IMR-90 (cell line): ENCODE measurements at regions not wholly inside any gene's neighbourhood (a gene's known extent, or its start where the extent isn't known, plus 50 kb on each side); places are given as distances from the start of the nearest gene placed in this dataset.
A peak's percentile ranks its signal among the peaks of the same experiment; 100 is the strongest.

Source experiments
- ATAC-seq: fragments of 200-7000 bp; cut with Tn5 transposase; 2 replicates; pipeline ENCODE4 v1.9.1; 2020; ENCODE audit warnings: low read depth, mild to moderate bottlenecking, moderate library complexity
- BruUV-seq: library from RNA; stranded (reverse); fragments of 400-500 nt; replicated peaks from 2 replicates; lab custom pipeline; 2021; lab: Mats Ljungman, UMichigan
- CTCF ChIA-PET: fragments of 300-600 bp; formaldehyde crosslinking; extraction: SDS; loops from one replicate; lab custom pipeline; 2021; ENCODE audit warnings: antibody characterized with exemption; lab: Yijun Ruan, JAX
- POLR2A ChIA-PET: fragments of 300-600 bp; sonication (Branson Sonifier 250); formaldehyde crosslinking; loops from one replicate; lab custom pipeline; 2022; ENCODE audit warnings: antibody characterized with exemption; ENCODE audit not compliant: unreplicated experiment; lab: Charles Lee
- DNase-seq: peaks from one replicate; pipeline ENCODE4 v3.0.0; 2013
- H2AFZ ChIP-seq: replicated peaks from 2 replicates; pipeline ENCODE3; 2013; ENCODE audit warnings: low read length, mild to moderate bottlenecking; ENCODE audit not compliant: poor library complexity
- H2AK5ac ChIP-seq: 2 replicates; pipeline ENCODE4 v1.6.1; 2013; ENCODE audit warnings: low read depth, low read length, inconsistent platforms
- H2AK9ac ChIP-seq: replicated peaks from 2 replicates; pipeline ENCODE3; 2013; ENCODE audit warnings: mild to moderate bottlenecking, low read depth, low read length, moderate library complexity; ENCODE audit not compliant: poor library complexity
- H2BK120ac ChIP-seq: 2 replicates; pipeline ENCODE4 v1.6.1; 2013; ENCODE audit warnings: low read depth, low read length, inconsistent platforms
- H2BK15ac ChIP-seq: 3 replicates; pipeline ENCODE4 v1.6.1; 2013; ENCODE audit warnings: low read depth, low read length, inconsistent platforms
- H2BK20ac ChIP-seq: 2 replicates; pipeline ENCODE4 v1.6.1; 2013; ENCODE audit warnings: low read depth, mild to moderate bottlenecking, inconsistent platforms, low read length, moderate library complexity
- H2BK5ac ChIP-seq: 2 replicates; pipeline ENCODE4 v1.6.1; 2013; ENCODE audit warnings: mild to moderate bottlenecking, low read depth, low read length, inconsistent platforms; ENCODE audit not compliant: poor library complexity, severe bottlenecking
- H3K14ac ChIP-seq: replicated peaks from 2 replicates; pipeline ENCODE4 v1.6.1; 2013; ENCODE audit warnings: low read depth, low read length, inconsistent platforms
- H3K18ac ChIP-seq: 2 replicates; pipeline ENCODE4 v1.6.1; 2013; ENCODE audit warnings: low read depth, low read length, control low read depth
- H3K23ac ChIP-seq: 2 replicates; pipeline ENCODE4 v1.6.1; 2013; ENCODE audit warnings: low read depth, low read length, inconsistent platforms
- H3K27ac ChIP-seq: 2 replicates; pipeline ENCODE4 v1.5.1; 2013; ENCODE audit warnings: mild to moderate bottlenecking, control low read depth, low read length; ENCODE audit not compliant: insufficient read depth
- H3K27me3 ChIP-seq: 2 replicates; pipeline ENCODE4 v1.6.1; 2013; ENCODE audit warnings: low read length; ENCODE audit not compliant: control insufficient read depth, insufficient read depth
- H3K36me3 ChIP-seq: 2 replicates; pipeline ENCODE4 v1.6.1; 2013; ENCODE audit warnings: low read length, mixed read lengths; ENCODE audit not compliant: control insufficient read depth, insufficient read depth
- H3K4ac ChIP-seq: 2 replicates; pipeline ENCODE4 v1.6.1; 2013; ENCODE audit warnings: low read depth, low read length, inconsistent platforms
- H3K4me1 ChIP-seq: 2 replicates; pipeline ENCODE4 v1.6.1; 2013; ENCODE audit warnings: low read length, mixed read lengths; ENCODE audit not compliant: control insufficient read depth, insufficient read depth
- H3K4me2 ChIP-seq: 2 replicates; pipeline ENCODE4 v1.6.1; 2013; ENCODE audit warnings: low read depth, mild to moderate bottlenecking, control low read depth, low read length, moderate library complexity
- H3K4me3 ChIP-seq: 2 replicates; pipeline ENCODE4 v1.5.1; 2013; ENCODE audit warnings: low read depth, mild to moderate bottlenecking, control low read depth, low read length, moderate library complexity; ENCODE audit not compliant: insufficient read depth
- H3K56ac ChIP-seq: 2 replicates; pipeline ENCODE4 v1.6.1; 2013; ENCODE audit warnings: low read length, inconsistent platforms; ENCODE audit not compliant: insufficient read depth; ENCODE audit errors: extremely low read depth
- H3K79me1 ChIP-seq, 2 experiments: 2 replicates each; pipeline ENCODE4 v1.6.1; 2013; ENCODE audit warnings: low read length in 2 of 2, inconsistent platforms in 1 of 2, low read depth in 1 of 2
- H3K9ac ChIP-seq: 2 replicates; pipeline ENCODE4 v1.6.1; 2013; ENCODE audit warnings: low read depth, low read length, control low read depth
- H3K9me1 ChIP-seq: 2 replicates; pipeline ENCODE4 v1.6.1; 2013; ENCODE audit warnings: low read length, inconsistent platforms; ENCODE audit not compliant: insufficient read depth
- H3K9me3 ChIP-seq: 2 replicates; pipeline ENCODE4 v1.6.1; 2013; ENCODE audit warnings: low read length; ENCODE audit not compliant: control insufficient read depth, insufficient read depth
- H4K20me1 ChIP-seq: 2 replicates; pipeline ENCODE4 v1.6.1; 2013; ENCODE audit warnings: low read length, inconsistent platforms; ENCODE audit not compliant: insufficient read depth
- H4K5ac ChIP-seq: 2 replicates; pipeline ENCODE4 v1.6.1; 2013; ENCODE audit warnings: mild to moderate bottlenecking, low read depth, low read length, control low read depth
- H4K8ac ChIP-seq, 2 experiments: 2 replicates each; pipeline ENCODE4 v1.6.1; 2013; ENCODE audit warnings: low read depth in 2 of 2, low read length in 2 of 2, control low read depth in 1 of 2, inconsistent platforms in 1 of 2
- H4K91ac ChIP-seq: 2 replicates; pipeline ENCODE4 v1.6.1; 2013; ENCODE audit warnings: low read depth, low read length, inconsistent platforms; ENCODE audit not compliant: insufficient read depth
- BHLHE40 ChIP-seq: fragments of 150-350 bp; IDR thresholded peaks from 2 replicates; pipeline ENCODE4 v1.6.1; 2016; ENCODE audit warnings: mild to moderate bottlenecking, low read depth, low read length
- CEBPB ChIP-seq: IDR thresholded peaks from 2 replicates; pipeline ENCODE4 v1.6.1; 2012; ENCODE audit warnings: low read depth, low read length, improper control_type of control experiment
- CHD1 ChIP-seq: IDR thresholded peaks from 2 replicates; pipeline ENCODE4 v1.6.1; 2012; ENCODE audit warnings: low read depth, low read length, improper control_type of control experiment
- FOS ChIP-seq: fragments of 150-350 bp; IDR thresholded peaks from 2 replicates; pipeline ENCODE4 v1.6.1; 2016; ENCODE audit warnings: low read depth, low read length
- MAZ ChIP-seq: IDR thresholded peaks from 2 replicates; pipeline ENCODE4 v1.6.1; 2012; ENCODE audit warnings: low read depth, mild to moderate bottlenecking, low read length, improper control_type of control experiment, moderate library complexity, borderline replicate concordance
- RAD21 ChIP-seq: IDR thresholded peaks from 2 replicates; pipeline ENCODE4 v1.6.1; 2012; ENCODE audit warnings: low read length, improper control_type of control experiment
- RCOR1 ChIP-seq: IDR thresholded peaks from 2 replicates; pipeline ENCODE4 v1.6.1; 2012; ENCODE audit warnings: mild to moderate bottlenecking, low read length, improper control_type of control experiment; ENCODE audit not compliant: insufficient replicate concordance
- SMC3 ChIP-seq: fragments of 150-350 bp; IDR thresholded peaks from 2 replicates; pipeline ENCODE4 v1.6.1; 2016; ENCODE audit warnings: low read depth, mild to moderate bottlenecking, antibody characterized with exemption, low read length, moderate library complexity
- WGBS, 2 experiments: methylation state at CpG; one replicate each; pipeline versions ENCODE4 v1.1.5 to v1.1.7; 2013; ENCODE audit warnings: missing lambda C conversion rate in 2 of 2; ENCODE audit not compliant: insufficient read length in 1 of 2; ENCODE audit errors: extremely low coverage in 2 of 2; 5-methylcytosine and 5-hydroxymethylcytosine counted together
- dilution Hi-C: fragments of 300-500 bp; cut with HindIII; formaldehyde crosslinking; loops from one replicate; pipeline ENCODE4 v1.14.3; 2018; ENCODE audit warnings: low sequenced_read_pairs; ENCODE audit not compliant: unreplicated experiment
- in situ Hi-C: fragments of 300-500 bp; cut with MboI; formaldehyde crosslinking; loops from 3 replicates; pipeline ENCODE4 v1.14.3; 2019; ENCODE audit warnings: low sequenced_read_pairs, inconsistent platforms, mixed read lengths
- intact Hi-C: fragments of 100-400 bp; cut with micrococcal nuclease; formaldehyde crosslinking; loops from 2 replicates; pipeline ENCODE4 v1.10.0; 2022
- TF ChIP-seq, protein P1 (sequence below): fragments of 150-350 bp; IDR thresholded peaks from 2 replicates; pipeline ENCODE4 v1.6.1; 2016; ENCODE audit warnings: low read depth, mild to moderate bottlenecking, low read length, moderate library complexity, borderline replicate concordance
- TF ChIP-seq, protein P2 (sequence below): conservative IDR thresholded peaks from 2 replicates; pipeline ENCODE4 v1.5.1; 2012; ENCODE audit warnings: mild to moderate bottlenecking, low read depth, low read length, improper control_type of control experiment

GRCh38 chr9:16131264-16131663 lies 578.4 kb downstream of the CCDC171 start:
- H3K9me3 ChIP-seq, result peaks cover 3% of the 10 kb centered on the region; the same call in 1 of the 2 replicates
- peak overlapping the region; percentile 51 for H2BK120ac ChIP-seq
- peak overlapping the region in 1 of 2 experiments; percentile 49; a peak in 1 of 4 replicates for H4K8ac ChIP-seq
- H3K79me1 ChIP-seq, result no peaks in the 10 kb centered on the region
- H3K27me3 ChIP-seq, result no peaks in the 10 kb centered on the region
- H3K56ac ChIP-seq, result 0 out of 2 replicates have a peak overlapping the region, but pooled peaks have one; percentile 13
- ATAC-seq (no peak), DNase-seq (peak; percentile 67)
- H3K18ac ChIP-seq, result no peak overlapping the region
- H3K4ac ChIP-seq, result peak overlapping the region; percentile 81; the same call in 1 of the 2 replicates
- H2AFZ ChIP-seq, result peak overlapping the region; percentile 14
- H2BK5ac ChIP-seq, result no peak overlapping the region
- no peak overlapping the region for H3K9ac ChIP-seq
- no TSS peak for BruUV-seq
- 0 out of 3 replicates have a peak overlapping the region, but pooled peaks have one; percentile 28 for H2BK15ac ChIP-seq
- H2AK5ac ChIP-seq, result peak overlapping the region; percentile 48; the same call in 1 of the 2 replicates
- H3K4me1 ChIP-seq, result no peaks in the 10 kb centered on the region
- no peak overlapping the region for H3K27ac ChIP-seq
- H3K4me2 ChIP-seq, result no peak overlapping the region
- intact Hi-C loops (loop anchor here (1.0 kb wide), 1 partner anchor 258 kb away; no protein-coding TSS in a partner anchor), dilution Hi-C loops (no loop called here), in situ Hi-C loops (no loop called here)
- H2AK9ac ChIP-seq, result no peak overlapping the region
- no CpG with 5 or more reads among the region's 6 CpGs for WGBS, 2 experiments
- no peaks in the 10 kb centered on the region for H4K20me1 ChIP-seq
- ChIA-PET POLR2A (no interaction called here), CTCF (interaction anchor here (0.7 kb wide), 1 partner anchor 72 kb away, joined by 3 read pairs; no protein-coding TSS in a partner anchor)
- no peak overlapping the region for H3K4me3 ChIP-seq
- peak overlapping the region; percentile 55; the same call in 1 of the 2 replicates for H2BK20ac ChIP-seq
- H3K36me3 ChIP-seq, result no peaks in the 10 kb centered on the region
- H3K14ac ChIP-seq, result peak overlapping the region; percentile 52
- TF ChIP-seq, protein P1, sequence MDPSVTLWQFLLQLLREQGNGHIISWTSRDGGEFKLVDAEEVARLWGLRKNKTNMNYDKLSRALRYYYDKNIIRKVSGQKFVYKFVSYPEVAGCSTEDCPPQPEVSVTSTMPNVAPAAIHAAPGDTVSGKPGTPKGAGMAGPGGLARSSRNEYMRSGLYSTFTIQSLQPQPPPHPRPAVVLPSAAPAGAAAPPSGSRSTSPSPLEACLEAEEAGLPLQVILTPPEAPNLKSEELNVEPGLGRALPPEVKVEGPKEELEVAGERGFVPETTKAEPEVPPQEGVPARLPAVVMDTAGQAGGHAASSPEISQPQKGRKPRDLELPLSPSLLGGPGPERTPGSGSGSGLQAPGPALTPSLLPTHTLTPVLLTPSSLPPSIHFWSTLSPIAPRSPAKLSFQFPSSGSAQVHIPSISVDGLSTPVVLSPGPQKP, result no peak
- no peak for TF ChIP-seq FOS
- peak; percentile 68 for TF ChIP-seq RAD21
- peak; percentile 63 for TF ChIP-seq SMC3
- TF ChIP-seq MAZ, result no peak
- no peak for TF ChIP-seq BHLHE40
- no peak for TF ChIP-seq RCOR1
- TF ChIP-seq CHD1, result no peak
- no peak for TF ChIP-seq CEBPB
- TF ChIP-seq, protein P2, sequence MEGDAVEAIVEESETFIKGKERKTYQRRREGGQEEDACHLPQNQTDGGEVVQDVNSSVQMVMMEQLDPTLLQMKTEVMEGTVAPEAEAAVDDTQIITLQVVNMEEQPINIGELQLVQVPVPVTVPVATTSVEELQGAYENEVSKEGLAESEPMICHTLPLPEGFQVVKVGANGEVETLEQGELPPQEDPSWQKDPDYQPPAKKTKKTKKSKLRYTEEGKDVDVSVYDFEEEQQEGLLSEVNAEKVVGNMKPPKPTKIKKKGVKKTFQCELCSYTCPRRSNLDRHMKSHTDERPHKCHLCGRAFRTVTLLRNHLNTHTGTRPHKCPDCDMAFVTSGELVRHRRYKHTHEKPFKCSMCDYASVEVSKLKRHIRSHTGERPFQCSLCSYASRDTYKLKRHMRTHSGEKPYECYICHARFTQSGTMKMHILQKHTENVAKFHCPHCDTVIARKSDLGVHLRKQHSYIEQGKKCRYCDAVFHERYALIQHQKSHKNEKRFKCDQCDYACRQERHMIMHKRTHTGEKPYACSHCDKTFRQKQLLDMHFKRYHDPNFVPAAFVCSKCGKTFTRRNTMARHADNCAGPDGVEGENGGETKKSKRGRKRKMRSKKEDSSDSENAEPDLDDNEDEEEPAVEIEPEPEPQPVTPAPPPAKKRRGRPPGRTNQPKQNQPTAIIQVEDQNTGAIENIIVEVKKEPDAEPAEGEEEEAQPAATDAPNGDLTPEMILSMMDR, result peak; percentile 53
- H3K9me1 ChIP-seq, result peaks cover 10% of the 10 kb centered on the region
- H3K23ac ChIP-seq, result no peak overlapping the region
- peak overlapping the region; percentile 29; the same call in 1 of the 2 replicates for H4K91ac ChIP-seq
- no peak overlapping the region for H4K5ac ChIP-seq
